GM19240 (cell line): ENCODE measurements at regions not wholly inside any gene's neighbourhood (a gene's known extent, or its start where the extent isn't known, plus 50 kb on each side); places are given as distances from the start of the nearest gene placed in this dataset.
A peak's percentile ranks its signal among the peaks of the same experiment; 100 is the strongest.
"Not testable (repeated sequence)": the region's sequence is repeated elsewhere in the genome, so short reads cannot be mapped to it uniquely, and the experiment has no call there.

ENCODE experiments used
- DNase-seq: peaks from one replicate; pipeline ENCODE4 v3.0.0; 2011; ENCODE audit warnings: low spot score; ENCODE audit not compliant: insufficient read length

DNA sequence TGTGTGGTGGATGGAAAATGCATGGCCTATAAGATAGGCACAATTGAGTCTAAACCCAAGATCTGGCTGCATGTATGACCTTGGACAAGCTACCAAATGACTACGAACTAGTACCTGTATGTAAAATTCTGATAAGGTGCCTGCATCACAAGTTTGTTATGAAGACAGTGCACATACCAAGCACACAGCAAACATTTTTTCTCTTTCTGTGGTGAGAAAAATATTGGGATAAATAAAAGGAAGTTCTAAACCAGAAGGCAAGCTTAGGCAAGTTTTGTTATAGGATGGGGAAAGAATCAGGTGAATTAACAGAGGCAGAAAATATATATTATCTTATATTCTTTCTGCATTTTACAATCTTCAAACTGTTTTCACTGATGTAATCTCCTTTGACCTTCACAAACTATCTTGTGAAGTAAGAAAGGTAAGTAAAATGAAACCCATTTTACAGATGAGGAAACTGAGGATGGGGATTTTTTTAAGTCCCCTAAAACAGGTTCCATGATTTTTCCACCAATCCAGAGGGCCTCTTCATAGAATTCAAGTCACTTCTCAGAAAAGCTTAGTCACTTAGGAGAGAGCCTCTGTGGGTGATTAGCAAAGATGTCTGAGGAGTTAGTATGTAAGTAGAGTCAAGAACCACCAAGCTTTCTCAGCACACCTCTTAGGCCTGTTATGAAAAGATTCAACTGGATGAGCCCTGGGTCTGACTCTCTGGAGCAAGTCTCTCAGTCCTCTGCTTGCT is 132.0 kb upstream of the RAP1B start:
- DNase-seq: no peak

DNA sequence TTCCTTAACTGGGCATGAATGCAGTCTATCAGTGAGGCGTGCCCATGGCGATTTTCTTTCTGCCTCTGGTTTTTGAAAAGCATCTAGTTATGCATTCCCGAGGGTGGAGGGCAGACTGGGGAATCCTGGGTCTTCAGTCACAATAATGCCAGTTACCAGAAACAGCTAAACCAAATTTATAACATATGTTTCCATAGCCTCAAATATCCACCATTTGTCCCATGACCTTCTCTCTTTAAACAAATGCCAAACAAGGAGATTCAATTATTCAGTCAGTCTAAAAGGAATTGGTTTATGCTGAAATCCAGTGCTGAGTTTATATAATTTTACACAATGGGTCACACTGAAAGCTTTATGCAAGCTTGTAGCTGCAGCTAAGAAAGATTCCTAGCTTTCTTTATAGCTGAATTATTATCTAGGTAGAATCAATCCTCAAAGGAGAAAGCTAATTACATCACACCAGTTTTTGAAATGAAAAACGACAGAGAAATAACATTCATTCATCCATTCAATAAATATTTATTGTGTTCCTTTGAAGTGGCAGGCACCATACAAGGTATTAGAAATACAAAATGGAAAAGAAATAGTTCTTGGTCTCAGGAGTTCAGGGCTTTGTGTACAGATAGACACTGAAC is 131.3 kb upstream of the RAP1B start:
- no peak for DNase-seq

DNA sequence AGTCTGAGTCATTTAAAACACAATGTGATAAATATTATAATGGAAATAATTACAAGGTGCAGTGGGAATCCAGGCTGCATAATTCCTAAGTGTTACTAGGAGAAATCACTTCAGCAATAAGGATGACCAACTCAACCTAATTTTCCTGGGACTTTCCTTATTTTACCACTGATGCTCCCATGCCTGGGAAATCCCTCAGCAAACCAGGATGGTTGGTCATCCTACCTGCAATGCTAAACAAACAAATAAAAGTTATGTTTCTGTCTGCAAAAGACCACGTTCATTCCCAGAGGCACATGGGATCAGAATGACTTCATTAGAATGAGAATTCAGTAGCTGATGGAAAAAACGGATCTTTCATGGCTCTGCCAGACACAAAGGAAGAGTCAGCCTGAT is 130.8 kb upstream of the RAP1B start:
- no peak for DNase-seq

DNA sequence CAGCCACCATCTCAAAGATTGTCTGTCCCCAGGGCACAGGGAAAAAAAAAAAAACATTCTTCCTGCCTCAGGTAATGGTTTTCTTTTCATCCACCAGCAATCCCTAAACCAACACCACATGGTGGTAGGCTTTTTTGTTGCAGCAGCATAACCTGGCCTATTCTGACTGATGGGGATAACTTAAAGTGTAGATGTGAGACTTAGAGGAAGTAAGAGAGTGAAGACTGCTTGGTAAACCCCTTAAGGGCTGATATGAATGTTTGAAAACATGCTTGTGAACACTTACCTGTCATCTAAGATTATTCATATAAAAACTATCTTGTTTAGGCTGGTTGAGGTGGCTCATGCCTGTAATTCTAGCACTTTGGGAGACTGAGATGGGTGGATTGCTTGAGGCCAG is 130.2 kb upstream of the RAP1B start:
- DNase-seq: no peak

DNA sequence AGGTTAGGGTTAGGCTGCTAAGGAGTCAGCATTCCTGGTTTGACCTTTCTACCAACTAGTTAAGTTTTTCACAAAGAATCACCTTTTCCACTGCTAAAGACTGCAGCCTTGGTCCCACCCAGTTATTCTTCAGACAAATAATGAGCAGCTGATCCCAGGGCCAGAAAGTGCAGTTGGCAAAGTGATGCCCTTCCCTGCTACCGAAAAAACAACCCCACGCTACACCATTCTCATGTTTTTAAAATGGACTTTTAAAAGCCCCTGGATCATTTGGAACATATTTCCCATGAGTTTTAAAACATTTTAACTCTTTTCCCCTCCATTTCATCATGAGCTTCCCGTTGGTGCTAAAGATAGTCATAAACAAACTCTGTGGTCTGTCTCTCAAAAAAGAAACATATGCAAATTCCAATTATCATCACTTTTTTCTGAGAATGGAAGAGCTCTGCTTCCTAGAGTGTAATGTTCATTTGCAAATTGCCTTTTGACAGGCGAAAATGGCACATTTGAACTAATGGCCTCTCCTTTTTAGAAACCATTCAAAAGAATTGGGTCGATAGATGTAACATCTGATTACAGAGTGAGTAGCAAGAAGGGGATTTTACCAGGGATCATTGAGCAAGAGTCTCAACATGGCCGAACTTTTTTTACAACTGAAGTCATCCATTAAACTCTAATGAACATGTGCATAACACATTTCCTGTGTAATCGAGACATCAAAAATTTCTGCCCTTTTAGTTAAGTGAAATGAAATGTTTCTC is 129.3 kb upstream of the RAP1B start:
- no peak for DNase-seq

DNA sequence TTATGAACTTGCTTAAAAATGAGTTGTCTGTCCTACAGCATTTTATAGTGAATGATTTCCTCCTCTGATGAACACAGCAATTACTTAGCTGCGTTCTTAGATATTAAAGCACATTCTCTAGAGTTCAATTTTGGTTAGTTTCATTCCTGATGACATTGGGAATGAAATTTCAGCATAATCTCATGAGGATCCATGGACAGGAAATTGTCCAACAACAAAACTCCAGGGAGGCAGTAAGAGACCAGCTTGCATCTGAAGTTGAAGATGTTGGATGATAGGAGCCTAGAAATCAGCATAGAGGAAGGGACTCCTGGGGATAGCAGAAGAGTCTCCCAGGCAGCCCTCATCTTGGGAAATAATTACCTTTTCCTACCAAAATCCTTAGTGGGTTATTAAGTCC is 128.7 kb upstream of the RAP1B start:
- no peak for DNase-seq

DNA sequence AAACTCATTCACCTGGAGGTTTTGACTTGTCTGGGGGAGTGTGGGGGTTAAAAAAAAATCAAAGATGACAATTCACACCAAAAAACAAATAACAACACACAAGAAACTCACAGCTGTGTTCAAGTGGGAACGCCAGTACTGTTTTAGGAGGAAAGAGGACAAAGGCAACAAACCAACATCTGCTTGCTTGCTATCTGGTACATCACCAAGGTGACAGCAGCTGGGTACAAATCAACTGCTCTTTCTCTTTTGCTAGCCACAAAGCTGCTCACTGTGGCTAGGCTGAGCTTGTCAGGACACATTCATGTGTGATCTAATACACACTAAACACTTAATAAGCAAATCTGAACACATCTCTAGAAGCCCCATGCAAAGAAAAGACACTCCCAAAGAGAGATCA is 128.0 kb upstream of the RAP1B start:
- peak; percentile 58 for DNase-seq

DNA sequence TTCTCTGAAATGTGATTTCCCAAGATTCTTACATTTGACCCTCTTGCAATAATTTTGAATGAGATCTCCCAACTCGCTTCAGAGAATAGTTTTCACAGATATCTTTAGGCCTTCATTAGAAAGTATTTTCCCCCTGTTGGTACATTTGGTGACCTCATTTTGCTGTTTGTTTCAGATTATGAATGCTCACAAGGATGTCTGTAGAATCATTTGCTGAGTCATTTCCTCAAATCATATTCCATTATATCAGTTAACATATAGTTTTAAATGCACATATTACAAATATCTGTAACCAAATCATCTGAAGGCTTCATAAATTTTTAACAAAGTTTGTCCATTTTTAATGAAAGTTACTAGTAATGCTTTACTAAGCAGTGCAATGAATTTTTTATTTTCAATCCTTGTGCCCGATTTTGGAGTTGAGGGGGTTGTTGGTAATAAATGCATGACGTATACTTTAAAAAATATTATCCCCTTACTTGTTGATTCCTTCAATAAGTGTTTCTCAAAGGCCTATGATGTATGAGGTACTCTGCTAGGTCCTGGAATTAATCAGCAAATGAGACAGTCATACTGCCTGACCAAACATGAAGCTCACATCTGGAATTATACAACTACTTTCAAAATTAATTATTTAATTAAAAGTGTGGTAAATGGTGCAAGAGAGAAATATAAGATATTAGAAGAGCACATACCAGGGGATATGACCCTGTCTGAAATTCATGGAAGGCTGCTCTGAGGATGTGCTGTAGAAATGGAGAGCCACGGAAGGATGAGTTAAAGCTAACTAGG is 126.9 kb upstream of the RAP1B start:
- DNase-seq: no peak

DNA sequence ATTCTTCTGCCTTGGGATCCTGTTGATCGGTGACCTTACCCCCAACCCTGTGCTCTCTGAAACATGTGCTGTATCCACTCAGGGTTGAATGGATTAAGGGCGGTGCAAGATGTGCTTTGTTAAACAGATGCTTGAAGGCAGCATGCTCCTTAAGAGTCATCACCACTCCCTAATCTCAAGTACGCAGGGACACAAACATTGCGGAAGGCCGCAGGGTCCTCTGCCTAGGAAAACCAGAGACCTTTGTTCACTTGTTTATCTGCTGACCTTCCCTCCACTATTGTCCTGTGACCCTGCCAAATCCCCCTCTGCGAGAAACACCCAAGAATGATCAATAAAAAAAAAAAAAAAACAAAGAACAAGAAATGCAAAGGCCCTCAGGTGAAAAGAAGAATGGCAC is 126.1 kb upstream of the RAP1B start:
- not testable (repeated sequence) for DNase-seq

DNA sequence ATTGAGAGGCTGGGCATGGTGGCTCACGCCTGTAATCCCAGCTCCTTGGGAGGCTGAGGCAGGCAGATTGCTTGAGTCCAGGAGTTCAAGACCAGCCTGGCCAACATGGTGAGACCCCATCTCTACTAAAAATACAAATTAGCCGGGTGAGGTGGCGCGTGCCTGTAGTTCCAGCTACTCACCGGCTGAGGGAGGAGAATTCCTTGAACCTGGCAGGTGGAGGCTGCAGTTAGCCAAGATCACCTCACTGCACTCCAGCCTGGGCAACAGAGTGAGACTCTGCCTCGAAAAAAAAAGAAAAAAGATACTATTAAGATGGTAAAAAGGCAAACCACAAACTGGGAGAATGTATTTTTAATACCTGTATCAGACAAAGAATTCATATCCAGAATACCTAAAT is 124.2 kb upstream of the RAP1B start:
- DNase-seq: not testable (repeated sequence)

DNA sequence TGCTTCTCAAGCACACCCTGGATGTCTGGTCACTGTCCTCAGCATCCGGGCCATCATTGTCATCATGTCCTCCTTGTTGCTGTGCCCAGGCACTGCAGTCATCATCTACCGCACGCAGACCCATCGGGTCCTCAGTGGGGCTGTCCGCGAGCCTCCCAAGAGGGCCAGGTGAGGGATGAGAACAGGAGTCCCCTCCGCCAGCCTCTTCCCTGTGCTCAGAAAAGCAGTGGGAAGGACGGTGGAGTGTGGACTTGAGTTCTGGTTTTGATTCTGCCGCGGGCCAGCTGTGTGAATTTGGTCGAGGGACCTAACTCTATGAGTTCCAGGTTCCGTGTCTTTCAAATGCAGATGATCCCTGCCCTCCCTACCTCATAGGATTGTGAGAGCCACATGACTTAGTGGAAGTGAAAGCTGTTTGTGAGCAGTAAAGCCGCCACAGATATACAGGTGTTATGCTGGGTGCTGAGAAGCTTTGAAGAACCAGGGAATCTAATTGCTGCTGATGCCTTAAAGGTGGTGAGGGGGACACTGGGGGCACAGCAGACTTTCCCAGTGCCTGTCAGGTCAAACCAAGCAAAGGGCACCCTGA is 122.9 kb upstream of the RAP1B start:
- DNase-seq: no peak

DNA sequence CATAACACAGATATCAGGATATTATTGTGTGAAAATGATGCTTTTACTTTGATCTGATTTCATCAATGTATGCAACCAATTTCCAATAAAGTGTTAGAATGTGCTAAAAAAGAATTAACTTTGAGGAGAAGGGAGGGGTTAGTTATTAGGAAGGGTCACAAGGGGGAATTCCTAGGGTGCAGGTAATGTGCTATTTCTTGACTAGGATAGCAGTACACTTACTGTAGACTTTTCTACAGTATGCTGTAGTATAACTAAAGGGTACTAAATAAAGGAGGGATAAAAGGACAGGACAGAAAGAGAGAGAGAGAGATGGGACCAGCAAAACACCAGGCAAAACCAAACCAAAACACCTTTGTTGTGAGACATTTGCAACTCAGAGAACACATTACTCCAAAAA is 121.4 kb upstream of the RAP1B start:
- no peak for DNase-seq

DNA sequence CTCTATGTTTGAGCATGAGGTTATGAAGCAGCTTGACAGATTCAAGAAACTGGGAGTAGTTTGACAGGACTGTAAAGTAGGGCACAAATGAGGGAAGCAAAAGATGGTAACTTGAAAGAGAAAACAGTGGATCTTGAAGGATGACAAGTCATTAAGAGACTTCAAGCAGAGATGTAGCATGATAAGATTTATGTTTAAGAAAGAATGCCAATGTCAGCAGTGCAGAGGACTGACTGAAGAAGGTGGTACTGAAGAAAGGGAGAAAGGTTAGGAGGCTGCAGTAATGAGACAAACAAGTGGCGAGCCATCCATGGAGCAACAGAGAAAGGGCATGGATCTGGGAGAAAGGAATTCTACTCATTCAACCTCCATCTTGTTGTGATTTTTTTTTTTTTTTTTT is 120.2 kb upstream of the RAP1B start:
- no peak for DNase-seq

DNA sequence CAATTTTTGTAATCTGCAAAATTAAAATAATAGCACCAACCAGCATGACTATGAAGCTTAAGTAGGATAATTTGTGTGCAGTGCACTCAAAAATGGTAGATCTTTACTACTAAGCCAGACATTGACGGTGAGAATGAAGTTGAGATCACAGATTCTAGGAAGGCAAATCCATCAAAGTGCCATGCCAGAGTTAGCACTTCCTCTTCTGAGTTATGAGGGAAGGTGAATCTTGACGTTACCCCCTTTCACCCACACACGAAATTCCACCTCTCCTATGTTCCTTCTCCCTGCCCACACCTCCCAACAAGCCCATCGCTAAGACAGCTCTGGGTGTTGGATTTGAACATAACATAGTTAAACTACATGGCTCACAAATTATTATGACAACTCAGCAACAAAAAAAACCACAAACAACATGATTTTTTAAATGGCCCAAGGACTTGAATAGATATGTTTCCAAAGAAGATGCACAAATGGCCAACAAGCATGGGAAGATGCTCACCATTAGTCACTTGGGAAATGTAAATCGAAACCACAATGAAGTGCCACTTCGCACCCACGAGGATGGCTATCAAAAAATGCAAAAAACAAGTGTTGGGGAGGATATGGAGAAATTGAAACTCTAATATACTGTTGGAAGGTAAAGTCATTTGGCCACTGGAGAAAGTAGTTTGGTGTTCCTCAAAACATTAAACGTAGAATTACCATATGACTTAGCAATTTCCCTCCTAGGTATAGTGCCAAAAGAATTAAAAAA is 119.3 kb upstream of the RAP1B start:
- no peak for DNase-seq

DNA sequence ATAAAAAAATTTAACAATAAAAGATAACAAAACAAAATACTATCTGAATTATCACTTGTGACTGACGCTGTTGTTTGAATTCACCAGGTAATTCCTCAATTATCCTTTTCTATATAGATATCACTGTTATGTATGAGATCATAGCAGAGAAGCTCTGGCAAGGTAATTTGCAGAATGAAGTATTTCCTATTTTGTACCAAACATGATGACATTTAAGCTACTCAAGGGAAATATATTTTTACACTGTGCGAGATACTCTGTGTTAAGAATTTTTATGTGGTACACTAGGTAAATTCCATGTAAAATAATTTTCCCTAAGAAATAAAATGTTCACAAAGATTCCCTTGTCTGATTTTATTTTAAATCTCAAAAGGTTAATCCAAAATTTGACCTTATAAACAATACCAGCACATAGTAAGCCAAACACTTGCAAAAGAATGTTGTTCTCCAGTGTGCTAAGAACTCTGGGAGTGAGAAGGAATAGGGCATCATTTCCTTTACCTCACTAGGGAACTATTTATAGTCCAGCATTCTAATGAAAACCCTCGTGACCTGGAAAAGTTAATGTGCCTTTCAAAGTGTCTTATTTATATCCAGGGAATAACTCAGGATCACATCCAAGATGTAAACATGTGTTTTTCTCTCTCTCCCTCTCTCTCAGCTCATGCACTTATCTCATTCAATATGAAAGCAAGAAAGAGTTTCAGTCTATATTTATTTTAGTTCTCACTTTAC is 115.2 kb upstream of the RAP1B start:
- no peak for DNase-seq

DNA sequence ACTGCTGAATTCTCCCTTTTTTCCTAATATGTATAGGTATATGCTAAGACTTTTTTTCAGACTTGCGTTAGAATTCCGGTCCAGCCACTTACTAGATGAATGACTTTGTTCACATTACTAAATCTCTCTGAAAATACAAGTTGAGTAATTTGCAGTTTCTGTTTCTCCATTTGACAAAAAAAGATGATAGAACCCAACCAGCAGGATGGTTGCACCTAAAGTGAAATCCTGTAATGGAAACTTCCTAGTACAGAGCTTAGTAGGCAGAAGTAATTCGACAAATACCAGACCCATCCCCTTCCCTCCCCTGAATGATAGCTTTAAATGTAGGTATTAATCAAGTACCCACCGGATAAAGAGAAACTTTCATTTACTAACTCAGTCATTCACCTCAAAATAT is 113.6 kb upstream of the RAP1B start:
- no peak for DNase-seq

DNA sequence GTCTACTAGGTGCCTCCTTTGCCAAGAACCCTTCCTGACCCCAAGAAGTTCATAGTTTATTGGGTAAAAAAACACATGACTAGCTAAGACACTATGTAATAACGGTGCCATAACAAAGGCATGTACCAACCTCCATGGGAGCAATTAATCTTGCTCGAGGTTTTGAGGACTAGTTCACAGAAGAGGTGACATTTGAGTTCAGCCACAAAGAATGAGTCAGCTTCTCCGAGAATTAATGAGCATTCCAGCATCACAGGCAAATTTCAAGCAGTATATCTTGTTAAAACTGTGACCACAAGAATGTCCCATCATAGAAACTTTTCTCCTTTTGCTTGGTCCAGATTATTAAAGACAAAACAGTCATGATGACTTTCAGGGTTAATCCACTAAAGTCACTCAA is 113.0 kb upstream of the RAP1B start:
- DNase-seq: no peak

DNA sequence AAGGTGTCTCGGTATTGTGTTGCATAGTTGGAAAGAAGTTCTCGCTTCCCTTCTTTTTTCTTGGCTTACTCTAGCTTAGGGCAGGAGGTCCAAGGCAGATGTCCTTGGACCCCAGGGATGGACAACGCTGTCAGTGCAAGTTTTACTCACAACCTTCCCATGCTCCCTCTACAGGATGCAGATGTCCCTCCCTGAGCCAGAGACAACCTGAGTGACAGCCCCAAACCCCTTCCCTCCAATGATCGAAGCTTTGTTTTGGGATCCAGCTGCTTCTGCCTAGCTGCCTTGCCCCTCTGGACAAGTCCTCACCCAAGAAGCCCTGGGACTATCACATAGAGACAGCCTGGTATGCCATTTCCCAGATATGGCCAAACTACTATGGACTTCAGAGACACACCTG is 112.0 kb upstream of the RAP1B start:
- DNase-seq: no peak

DNA sequence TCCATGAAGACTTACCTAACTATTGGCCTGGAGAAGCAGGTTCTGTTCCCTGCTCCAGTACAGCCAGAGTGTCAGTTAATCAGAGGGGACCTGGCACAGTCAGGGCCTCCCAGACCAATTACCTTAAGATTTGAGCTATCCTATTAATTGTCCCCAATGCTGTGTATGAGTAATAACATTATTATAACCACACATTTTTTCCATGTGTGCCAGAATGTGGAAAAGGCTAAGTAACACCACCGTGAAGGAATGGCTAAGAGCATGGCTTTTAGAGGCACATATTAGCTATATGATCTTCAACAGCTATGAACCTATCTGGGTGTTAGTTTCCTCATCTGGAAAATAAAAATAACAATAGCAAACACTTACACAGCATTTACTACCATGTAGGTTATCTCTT is 111.1 kb upstream of the RAP1B start:
- no peak for DNase-seq

DNA sequence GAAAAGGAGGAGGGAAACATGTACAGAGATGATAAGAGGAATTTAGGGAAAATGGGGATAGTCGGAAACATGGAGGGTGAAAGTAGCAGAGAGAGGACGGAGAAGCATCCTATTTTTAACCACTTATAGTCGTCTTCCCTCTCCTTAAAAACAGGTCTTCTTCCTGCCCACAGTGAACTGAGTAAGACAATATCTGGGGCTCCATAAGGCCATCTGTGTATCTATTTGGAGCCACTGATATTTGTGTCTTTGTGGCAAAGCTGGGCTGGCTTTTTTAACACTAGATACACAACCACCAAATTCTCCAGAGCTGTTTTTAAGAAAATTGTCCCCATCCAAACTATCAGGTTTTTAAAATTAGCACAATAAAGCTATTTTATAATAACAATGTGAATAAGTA is 109.5 kb upstream of the RAP1B start:
- DNase-seq: no peak
